NCI-H748 treated with DMSO at 0.1 percent for 48 hours (cell line): ENCODE measurements at regions not wholly inside any gene's neighbourhood (a gene's known extent, or its start where the extent isn't known, plus 50 kb on each side); places are given as distances from the start of the nearest gene placed in this dataset.
A peak's percentile ranks its signal among the peaks of the same experiment; 100 is the strongest.

Experiments
- DNase-seq: peaks from one replicate; lab custom pipeline; 2025; lab: John Stamatoyannopoulos, UW

DNA sequence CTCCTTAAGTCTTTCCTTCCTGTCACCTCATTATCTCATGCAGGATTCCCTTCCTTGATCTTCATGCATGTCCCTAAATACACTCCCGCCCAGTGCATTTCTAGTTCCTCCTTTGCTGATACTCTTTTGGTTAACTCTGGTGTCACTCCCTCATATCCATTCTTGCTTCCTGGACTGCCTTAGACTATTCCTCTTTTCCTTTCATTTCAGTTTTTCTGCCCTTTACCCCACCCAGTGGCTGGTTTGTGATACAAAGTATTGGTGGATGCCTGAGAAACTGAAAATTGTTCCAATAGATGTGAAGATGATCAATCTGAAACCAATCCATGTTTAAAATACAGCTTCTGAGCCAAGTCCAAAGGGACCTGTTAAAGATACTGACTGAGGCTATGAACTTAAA, 553.8 kb upstream of the CAMK1G start:
- DNase-seq, result no peak

DNA sequence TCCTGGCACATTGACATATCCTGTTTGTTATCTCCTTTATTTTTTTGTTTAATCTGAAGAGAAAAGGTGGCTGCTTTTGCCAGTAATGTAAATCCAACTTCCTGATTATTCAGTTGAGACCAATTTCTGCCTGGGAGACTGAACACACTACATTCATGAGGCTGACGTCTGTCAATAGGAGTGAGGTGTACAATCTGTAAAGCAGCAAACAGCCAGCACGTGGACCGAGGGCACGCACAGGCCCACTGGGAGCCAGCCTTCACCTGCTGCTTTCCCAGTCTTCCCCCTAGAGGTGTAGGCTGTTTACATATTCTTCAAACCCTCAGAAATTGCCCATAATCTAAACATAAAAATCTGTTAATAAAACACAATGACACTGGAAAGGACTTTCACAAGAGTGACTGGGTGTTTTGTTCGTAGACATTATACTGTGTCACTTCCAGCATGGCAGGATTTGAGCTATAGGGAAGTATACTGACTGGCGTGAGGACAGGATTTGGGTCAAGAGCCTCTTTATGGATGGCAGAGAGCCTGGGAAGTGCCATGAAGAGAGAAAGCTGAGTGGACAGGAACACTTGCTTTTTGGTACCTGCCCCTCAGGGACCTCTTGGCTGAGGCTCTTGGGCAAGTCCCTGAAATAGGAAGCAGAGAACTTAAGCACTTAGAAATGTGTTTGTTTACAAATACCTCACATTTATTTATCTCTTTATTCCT, 552.9 kb upstream of the CAMK1G start:
- DNase-seq, result peak; percentile 25

- no peak for DNase-seq
These were observed 546.5 kb upstream of the CAMK1G start for GRCh38 chr1:209037064-209037463.

DNA sequence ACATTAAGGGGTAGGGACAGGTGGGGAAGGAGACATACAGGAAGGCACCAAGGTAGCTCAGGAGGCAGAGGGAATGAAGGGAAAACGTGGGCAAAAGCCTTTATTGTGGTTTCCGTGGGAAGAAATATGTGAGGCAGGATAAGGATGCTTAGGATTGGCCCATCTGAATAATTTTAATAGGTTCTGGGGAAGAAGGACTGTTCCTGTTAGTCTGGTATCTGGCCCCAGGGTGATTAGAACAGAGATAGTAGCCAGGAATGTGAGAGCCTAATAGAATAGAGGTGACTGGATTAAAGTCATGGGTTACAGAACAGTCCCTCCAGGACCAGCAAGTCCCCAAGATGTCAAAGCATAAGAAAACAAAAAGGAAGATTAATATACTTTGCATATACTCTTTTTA, 545.2 kb upstream of the CAMK1G start:
- DNase-seq, result no peak

DNA sequence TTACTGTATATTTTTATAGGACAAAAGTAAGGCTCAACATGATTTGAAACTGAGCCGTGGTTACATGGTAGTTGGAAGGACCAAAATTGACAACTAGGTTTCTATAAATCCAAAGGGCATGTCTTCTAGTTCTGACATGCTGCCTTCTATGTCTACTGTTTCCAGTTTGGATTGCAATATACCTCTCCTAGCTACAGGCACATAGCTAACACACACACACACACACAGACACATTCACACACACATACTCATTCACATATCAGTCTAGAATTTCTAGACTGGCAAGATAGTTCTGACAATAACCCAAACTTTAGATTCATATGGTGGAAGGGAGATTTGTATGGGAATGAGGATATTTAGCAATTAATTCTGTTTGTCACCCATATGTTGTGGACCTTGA, 544.8 kb upstream of the CAMK1G start:
- no peak for DNase-seq

GRCh38 chr1:209040351-209040750, 543.2 kb upstream of the CAMK1G start:
- DNase-seq, result no peak

DNA sequence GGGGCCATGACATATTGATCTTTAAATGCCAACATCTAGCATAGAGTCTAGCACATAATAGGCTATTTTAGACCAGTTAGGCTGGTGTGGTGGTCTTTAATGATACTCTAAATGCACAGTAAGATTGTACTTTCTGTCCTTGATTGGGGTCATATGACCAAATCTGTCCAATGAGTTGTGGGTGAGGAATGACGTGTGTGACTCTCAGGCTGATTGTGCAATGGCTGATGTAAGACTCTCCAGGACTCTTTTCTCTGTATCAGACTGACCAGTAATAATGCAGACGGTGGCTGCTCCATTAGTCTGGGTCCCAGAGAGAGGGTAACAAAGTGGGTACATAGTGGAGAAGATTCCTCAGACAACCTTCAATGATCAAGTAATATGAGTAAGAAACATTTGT, 541.6 kb upstream of the CAMK1G start:
- DNase-seq, result no peak

DNA sequence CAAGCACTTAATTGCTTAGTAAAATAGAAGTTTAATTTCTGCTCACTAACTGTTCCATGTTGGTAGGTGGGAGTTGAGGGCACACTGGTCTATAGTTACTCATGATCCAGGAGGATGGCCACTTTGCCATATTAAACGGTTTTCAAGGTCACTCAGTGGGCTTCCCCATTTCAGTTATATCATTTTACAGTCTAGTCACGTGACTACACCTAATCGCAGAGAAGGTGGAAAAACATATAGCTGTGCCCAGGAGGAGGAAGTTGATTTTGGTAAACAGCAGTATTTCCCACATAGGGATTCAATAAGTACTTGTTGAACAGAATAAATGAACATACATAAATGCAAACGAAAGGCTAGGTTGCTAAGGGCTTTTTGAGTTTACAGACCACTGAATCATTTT, 541.1 kb upstream of the CAMK1G start:
- no peak for DNase-seq

- no peak for DNase-seq
These were observed 538.0 kb upstream of the CAMK1G start for GRCh38 chr1:209045331-209046057.

- DNase-seq, result no peak
These were observed 537.5 kb upstream of the CAMK1G start for GRCh38 chr1:209046058-209046417.

- no peak for DNase-seq
These were observed 536.6 kb upstream of the CAMK1G start for GRCh38 chr1:209046935-209047334.

GRCh38 chr1:209048941-209049669, 534.4 kb upstream of the CAMK1G start:
- DNase-seq, result no peak

DNA sequence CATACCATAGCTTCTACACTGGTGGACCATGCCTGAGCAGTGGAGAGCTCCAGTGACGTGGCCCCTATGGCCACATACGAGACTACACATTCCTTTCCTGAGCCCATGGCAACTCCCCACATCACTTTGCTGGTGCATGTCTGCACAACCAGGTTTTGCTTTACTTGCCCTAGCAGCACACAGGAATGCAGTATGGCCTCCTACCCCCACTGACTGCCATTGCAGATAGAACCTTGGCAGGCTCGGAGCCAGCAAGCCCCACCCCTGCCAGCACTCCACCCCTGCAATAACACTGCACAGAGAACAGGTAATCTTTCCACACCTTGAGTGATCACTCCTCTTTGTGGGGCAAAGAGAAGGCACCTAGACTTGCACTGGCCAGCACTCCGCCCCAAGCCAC, 531.9 kb upstream of the CAMK1G start:
- no peak for DNase-seq

DNA sequence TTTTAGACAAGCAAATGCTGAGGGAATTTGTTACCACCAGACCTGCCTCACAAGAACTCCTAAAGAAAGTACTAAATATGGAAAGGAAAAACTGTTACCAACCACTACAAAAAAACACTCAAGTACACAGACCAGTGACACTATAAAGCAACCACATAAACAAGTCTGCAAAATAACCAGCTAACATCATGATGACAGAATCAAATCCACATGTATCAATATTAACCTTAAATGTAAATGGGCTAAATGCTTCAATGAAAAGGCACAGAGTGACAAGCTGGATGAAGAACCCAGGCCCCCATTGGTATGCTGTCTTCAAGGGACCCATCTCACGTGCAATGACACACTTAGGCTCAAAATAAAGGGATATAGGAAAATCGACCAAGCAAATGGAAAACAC, 529.9 kb upstream of the CAMK1G start:
- no peak for DNase-seq

DNA sequence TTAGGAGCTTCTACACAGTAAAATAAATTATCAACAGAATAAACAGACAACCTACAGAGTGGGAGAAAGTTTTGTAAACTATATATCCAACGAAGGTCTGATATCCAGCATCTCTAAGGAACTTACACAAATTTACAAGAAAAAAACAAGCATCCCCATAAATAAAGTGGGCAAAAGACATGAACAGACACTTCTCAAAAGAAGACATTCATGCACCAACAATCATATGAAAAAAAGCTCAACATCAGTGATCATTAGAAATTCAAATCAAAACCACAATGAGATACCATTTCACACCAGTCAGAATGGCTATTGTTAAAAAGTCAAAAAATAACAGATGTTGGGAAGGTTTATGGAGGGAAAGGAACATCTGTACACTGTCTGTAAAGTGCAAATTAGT, 526.4 kb upstream of the CAMK1G start:
- no peak for DNase-seq

- DNase-seq, result no peak
These were observed 525.6 kb upstream of the CAMK1G start for GRCh38 chr1:209057901-209058300.

DNA sequence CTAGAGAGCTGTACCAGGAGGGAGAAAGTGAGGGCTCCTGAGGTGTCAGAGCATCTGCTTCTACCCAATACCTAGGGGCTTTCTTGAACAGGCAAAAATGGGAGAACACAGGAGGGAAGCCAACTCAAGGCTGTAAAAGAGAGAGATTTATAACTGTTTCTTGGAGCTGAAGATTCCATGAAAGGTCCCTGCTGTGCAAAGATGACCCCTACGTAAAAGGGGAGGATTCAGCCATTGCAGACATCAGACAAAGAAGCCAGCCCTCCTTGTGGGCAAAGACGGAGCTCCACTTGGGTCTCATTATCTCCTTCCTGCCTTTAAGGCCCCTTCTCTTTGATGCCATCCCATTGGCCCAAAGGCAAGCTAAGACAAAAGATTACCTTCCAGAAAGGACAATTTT, 524.1 kb upstream of the CAMK1G start:
- no peak for DNase-seq

GRCh38 chr1:209059981-209060380, 523.5 kb upstream of the CAMK1G start:
- no peak for DNase-seq

GRCh38 chr1:209062081-209062620, 521.4 kb upstream of the CAMK1G start:
- no peak for DNase-seq

DNA sequence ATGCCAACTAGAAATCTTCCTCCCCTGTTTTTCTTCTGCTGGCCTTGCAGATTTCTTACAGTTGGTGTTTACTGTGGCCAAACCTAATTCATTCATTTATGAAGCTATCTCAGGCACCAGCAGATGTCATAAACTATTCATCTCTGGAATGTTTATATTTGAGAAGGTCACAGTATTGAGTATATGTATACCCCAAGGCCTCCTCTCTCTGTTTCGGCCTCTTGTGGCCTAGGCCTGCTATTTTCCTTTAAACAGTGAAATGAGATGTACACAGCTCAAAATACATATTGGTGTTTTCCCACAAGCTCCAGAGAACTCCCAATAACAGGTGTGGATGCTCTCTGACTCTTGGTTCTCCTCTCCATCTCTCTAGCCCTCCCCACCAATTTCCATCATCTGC, 520.7 kb upstream of the CAMK1G start:
- no peak for DNase-seq

GRCh38 chr1:209063767-209064659, 519.5 kb upstream of the CAMK1G start:
- no peak for DNase-seq
